HEK293 (cell line): ENCODE measurements at regions not wholly inside any gene's neighbourhood (a gene's known extent, or its start where the extent isn't known, plus 50 kb on each side); places are given as distances from the start of the nearest gene placed in this dataset.

Experiments used
- CTCF ChIA-PET: fragments of 350-600 bp; formaldehyde crosslinking; extraction: SDS; loops from one replicate; lab custom pipeline; 2021; ENCODE audit warnings: antibody characterized with exemption; lab: Yijun Ruan, JAX
- POLR2A ChIA-PET: fragments of 300-600 bp; formaldehyde crosslinking; extraction: SDS; loops from one replicate; lab custom pipeline; 2020; ENCODE audit warnings: antibody characterized with exemption, inconsistent platforms; lab: Yijun Ruan, JAX
- H3K27ac ChIP-seq: fragments of 200-500 bp; sonication (Bioruptor generic); 2 replicates; pipeline ENCODE4 v1.5.1; 2014; ENCODE audit warnings: low read depth, low read length, control low read depth, inconsistent platforms; ENCODE audit errors: extremely low read depth
- H3K36me3 ChIP-seq, 2 experiments: fragments of 200-500 bp in 1 of 2; sonication (Bioruptor generic) in 1 of 2; 1 replicate in 1 of 2; 2 replicates in 1 of 2; pipeline ENCODE4 v1.5.1; 2014 to 2017; ENCODE audit warnings: inconsistent platforms in 2 of 2, low read length in 2 of 2; ENCODE audit not compliant: control insufficient read depth in 2 of 2, insufficient read depth in 1 of 2
- H3K4me1 ChIP-seq: fragments of 200-500 bp; sonication (Bioruptor generic); 2 replicates; pipeline ENCODE4 v1.5.1; 2014; ENCODE audit warnings: mild to moderate bottlenecking, low read length, inconsistent platforms; ENCODE audit not compliant: control insufficient read depth, insufficient read depth
- H3K4me3 ChIP-seq: 2 replicates; pipeline ENCODE4 v1.5.1; 2011; ENCODE audit warnings: low read depth, mild to moderate bottlenecking, control low read depth, low read length, moderate library complexity
- H3K9me3 ChIP-seq: fragments of 200-500 bp; sonication (Bioruptor generic); 2 replicates; pipeline ENCODE4 v1.5.1; 2014; ENCODE audit warnings: low read depth, low read length, inconsistent platforms; ENCODE audit not compliant: control insufficient read depth, insufficient read depth
- EGR2 ChIP-seq: fragments of 450-650 bp; formaldehyde crosslinking; IDR thresholded peaks from 2 replicates; pipeline ENCODE4 v1.5.1; 2016; ENCODE audit warnings: low read depth, missing biosample characterization, missing genetic modification characterization
- KLF7 ChIP-seq: fragments of 450-650 bp; formaldehyde crosslinking; IDR thresholded peaks from 2 replicates; pipeline ENCODE4 v1.5.1; 2016; ENCODE audit warnings: missing biosample characterization, missing genetic modification characterization, borderline replicate concordance
- ZFP37 ChIP-seq: fragments of 450-650 bp; formaldehyde crosslinking; IDR thresholded peaks from 2 replicates; pipeline ENCODE4 v1.5.1; 2016; ENCODE audit warnings: missing biosample characterization, missing genetic modification characterization
- ZNF112 ChIP-seq: fragments of 450-650 bp; formaldehyde crosslinking; IDR thresholded peaks from 2 replicates; pipeline ENCODE4 v1.5.0; 2017; ENCODE audit warnings: missing biosample characterization, missing genetic modification characterization
- ZNF2 ChIP-seq: fragments of 450-650 bp; formaldehyde crosslinking; IDR thresholded peaks from 2 replicates; pipeline ENCODE4 v1.5.1; 2016; ENCODE audit warnings: missing biosample characterization, missing genetic modification characterization
- ZNF423 ChIP-seq: fragments of 450-650 bp; formaldehyde crosslinking; IDR thresholded peaks from 2 replicates; pipeline ENCODE4 v1.5.1; 2016; ENCODE audit warnings: missing biosample characterization, missing genetic modification characterization
- ZNF473 ChIP-seq: fragments of 450-650 bp; formaldehyde crosslinking; IDR thresholded peaks from 2 replicates; pipeline ENCODE4 v1.5.1; 2017; ENCODE audit warnings: missing biosample characterization, missing genetic modification characterization
- ZNF585B ChIP-seq: fragments of 450-650 bp; formaldehyde crosslinking; IDR thresholded peaks from 2 replicates; pipeline ENCODE4 v1.5.1; 2016; ENCODE audit warnings: missing biosample characterization, missing genetic modification characterization
- ZNF626 ChIP-seq: fragments of 450-650 bp; sonication (Bioruptor Pico); formaldehyde crosslinking; IDR thresholded peaks from 2 replicates; pipeline ENCODE4 v1.5.1; 2018; ENCODE audit warnings: missing biosample characterization, missing genetic modification characterization, inconsistent platforms
- ZNF792 ChIP-seq: fragments of 450-650 bp; formaldehyde crosslinking; IDR thresholded peaks from 2 replicates; pipeline ENCODE4 v1.5.1; 2016; ENCODE audit warnings: missing biosample characterization, missing genetic modification characterization
- TF ChIP-seq, protein P1 (sequence below): fragments of 450-650 bp; formaldehyde crosslinking; IDR thresholded peaks from 2 replicates; pipeline ENCODE4 v1.5.1; 2016; ENCODE audit warnings: missing biosample characterization, missing genetic modification characterization
- TF ChIP-seq, protein P2 (sequence below): fragments of 450-650 bp; formaldehyde crosslinking; conservative IDR thresholded peaks from 2 replicates; pipeline ENCODE4 v1.5.1; 2016; ENCODE audit warnings: low read depth, missing biosample characterization, missing genetic modification characterization
- TF ChIP-seq, protein P3 (sequence below): fragments of 450-650 bp; formaldehyde crosslinking; IDR thresholded peaks from 2 replicates; pipeline ENCODE4 v1.5.1; 2017; ENCODE audit warnings: missing biosample characterization, missing genetic modification characterization
- TF ChIP-seq, protein P4 (sequence below): sonication (generic); formaldehyde crosslinking; IDR thresholded peaks from 2 replicates; pipeline ENCODE4 v1.8.1; 2022; ENCODE audit warnings: mild to moderate bottlenecking, moderate library complexity, missing genetic modification reagents
- TF ChIP-seq, protein P5 (sequence below): fragments of 450-650 bp; formaldehyde crosslinking; IDR thresholded peaks from 2 replicates; pipeline ENCODE4 v1.5.1; 2016; ENCODE audit warnings: missing biosample characterization, missing genetic modification characterization

DNA sequence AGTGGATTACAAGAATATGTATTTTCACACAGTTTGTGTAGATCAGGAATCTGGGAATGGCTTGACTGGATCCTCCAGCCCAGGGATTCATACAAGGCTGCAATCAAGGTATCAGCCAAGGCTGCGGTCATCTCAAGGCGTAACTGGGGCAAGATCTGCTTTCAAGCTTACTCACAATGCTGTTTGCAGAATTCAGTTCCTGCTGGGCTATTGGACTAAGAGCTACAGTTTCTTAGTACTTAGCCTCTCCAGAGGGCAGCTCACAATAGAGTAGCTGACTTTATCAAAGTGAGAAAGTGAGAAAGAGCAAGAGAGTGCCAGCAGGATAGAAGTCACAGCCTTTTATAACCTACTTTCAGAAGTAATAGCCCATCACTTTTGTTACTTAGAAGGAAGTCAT is 211.0 kb downstream of the MAP2K6 start (continued):
- TF ChIP-seq, protein P1, sequence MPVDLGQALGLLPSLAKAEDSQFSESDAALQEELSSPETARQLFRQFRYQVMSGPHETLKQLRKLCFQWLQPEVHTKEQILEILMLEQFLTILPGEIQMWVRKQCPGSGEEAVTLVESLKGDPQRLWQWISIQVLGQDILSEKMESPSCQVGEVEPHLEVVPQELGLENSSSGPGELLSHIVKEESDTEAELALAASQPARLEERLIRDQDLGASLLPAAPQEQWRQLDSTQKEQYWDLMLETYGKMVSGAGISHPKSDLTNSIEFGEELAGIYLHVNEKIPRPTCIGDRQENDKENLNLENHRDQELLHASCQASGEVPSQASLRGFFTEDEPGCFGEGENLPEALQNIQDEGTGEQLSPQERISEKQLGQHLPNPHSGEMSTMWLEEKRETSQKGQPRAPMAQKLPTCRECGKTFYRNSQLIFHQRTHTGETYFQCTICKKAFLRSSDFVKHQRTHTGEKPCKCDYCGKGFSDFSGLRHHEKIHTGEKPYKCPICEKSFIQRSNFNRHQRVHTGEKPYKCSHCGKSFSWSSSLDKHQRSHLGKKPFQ (tag by site-specific recombination), result no peak
- TF ChIP-seq ZNF585B (no peak), ZNF626 (tag by site-specific recombination) (no peak), ZFP37 (tag by site-specific recombination) (no peak), ZNF792 (tag by site-specific recombination) (no peak)
- TF ChIP-seq, protein P2, sequence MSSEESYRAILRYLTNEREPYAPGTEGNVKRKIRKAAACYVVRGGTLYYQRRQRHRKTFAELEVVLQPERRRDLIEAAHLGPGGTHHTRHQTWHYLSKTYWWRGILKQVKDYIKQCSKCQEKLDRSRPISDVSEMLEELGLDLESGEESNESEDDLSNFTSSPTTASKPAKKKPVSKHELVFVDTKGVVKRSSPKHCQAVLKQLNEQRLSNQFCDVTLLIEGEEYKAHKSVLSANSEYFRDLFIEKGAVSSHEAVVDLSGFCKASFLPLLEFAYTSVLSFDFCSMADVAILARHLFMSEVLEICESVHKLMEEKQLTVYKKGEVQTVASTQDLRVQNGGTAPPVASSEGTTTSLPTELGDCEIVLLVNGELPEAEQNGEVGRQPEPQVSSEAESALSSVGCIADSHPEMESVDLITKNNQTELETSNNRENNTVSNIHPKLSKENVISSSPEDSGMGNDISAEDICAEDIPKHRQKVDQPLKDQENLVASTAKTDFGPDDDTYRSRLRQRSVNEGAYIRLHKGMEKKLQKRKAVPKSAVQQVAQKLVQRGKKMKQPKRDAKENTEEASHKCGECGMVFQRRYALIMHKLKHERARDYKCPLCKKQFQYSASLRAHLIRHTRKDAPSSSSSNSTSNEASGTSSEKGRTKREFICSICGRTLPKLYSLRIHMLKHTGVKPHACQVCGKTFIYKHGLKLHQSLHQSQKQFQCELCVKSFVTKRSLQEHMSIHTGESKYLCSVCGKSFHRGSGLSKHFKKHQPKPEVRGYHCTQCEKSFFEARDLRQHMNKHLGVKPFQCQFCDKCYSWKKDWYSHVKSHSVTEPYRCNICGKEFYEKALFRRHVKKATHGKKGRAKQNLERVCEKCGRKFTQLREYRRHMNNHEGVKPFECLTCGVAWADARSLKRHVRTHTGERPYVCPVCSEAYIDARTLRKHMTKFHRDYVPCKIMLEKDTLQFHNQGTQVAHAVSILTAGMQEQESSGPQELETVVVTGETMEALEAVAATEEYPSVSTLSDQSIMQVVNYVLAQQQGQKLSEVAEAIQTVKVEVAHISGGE (tag by site-specific recombination), result no peak

DNA sequence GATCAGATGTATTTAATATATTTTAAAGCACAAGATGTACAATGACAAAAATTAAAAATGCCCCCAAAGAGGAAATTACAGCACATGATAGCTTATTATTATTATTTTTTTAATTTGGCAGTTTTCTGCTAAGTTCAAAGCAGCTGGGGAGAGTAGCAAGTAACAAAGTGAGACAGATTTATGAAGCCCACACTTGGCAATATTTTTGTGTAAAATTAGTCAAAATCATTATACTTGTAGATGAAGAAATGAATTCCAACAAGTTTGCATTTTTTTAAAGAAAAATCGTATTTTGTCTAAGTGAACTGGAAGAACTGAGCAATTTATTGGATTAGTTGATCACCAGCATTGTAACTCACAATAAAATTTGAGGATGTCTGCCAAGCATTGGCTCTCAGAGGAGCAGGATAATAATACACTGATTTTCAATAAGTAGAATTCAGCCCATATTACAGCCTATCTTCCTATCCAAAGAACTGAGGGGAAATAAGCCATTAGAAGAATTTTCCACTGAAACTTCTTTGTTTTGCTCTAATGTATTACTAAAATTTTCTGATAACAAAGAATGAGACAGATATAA is 215.6 kb downstream of the MAP2K6 start:
- H3K4me3 ChIP-seq, result no peak overlapping the region
- no peaks in the 10 kb centered on the region for H3K4me1 ChIP-seq
- CTCF ChIA-PET, result no interaction called here
- H3K27ac ChIP-seq, result no peak overlapping the region
- H3K36me3 ChIP-seq, result no peaks in the 10 kb centered on the region
- POLR2A ChIA-PET, result no interaction called here
- no peaks in the 10 kb centered on the region for H3K9me3 ChIP-seq
- TF ChIP-seq ZNF423 (tag by site-specific recombination) (no peak), ZNF2 (tag by site-specific recombination) (no peak), ZNF112 (tag by site-specific recombination) (no peak), KLF7 (no peak), EGR2 (tag by site-specific recombination) (no peak), ZNF473 (tag by site-specific recombination) (no peak)
- TF ChIP-seq, protein P3, sequence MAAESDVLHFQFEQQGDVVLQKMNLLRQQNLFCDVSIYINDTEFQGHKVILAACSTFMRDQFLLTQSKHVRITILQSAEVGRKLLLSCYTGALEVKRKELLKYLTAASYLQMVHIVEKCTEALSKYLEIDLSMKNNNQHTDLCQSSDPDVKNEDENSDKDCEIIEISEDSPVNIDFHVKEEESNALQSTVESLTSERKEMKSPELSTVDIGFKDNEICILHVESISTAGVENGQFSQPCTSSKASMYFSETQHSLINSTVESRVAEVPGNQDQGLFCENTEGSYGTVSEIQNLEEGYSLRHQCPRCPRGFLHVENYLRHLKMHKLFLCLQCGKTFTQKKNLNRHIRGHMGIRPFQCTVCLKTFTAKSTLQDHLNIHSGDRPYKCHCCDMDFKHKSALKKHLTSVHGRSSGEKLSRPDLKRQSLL (tag by site-specific recombination), result no peak
- TF ChIP-seq, protein P4, sequence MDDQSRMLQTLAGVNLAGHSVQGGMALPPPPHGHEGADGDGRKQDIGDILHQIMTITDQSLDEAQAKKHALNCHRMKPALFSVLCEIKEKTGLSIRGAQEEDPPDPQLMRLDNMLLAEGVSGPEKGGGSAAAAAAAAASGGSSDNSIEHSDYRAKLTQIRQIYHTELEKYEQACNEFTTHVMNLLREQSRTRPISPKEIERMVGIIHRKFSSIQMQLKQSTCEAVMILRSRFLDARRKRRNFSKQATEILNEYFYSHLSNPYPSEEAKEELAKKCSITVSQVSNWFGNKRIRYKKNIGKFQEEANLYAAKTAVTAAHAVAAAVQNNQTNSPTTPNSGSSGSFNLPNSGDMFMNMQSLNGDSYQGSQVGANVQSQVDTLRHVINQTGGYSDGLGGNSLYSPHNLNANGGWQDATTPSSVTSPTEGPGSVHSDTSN (CRISPR knock-in tag), result no peak
- TF ChIP-seq, protein P5, sequence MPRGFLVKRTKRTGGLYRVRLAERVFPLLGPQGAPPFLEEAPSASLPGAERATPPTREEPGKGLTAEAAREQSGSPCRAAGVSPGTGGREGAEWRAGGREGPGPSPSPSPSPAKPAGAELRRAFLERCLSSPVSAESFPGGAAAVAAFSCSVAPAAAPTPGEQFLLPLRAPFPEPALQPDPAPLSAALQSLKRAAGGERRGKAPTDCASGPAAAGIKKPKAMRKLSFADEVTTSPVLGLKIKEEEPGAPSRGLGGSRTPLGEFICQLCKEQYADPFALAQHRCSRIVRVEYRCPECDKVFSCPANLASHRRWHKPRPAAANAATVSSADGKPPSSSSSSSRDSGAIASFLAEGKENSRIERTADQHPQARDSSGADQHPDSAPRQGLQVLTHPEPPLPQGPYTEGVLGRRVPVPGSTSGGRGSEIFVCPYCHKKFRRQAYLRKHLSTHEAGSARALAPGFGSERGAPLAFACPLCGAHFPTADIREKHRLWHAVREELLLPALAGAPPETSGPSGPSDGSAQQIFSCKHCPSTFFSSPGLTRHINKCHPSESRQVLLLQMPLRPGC (tag by site-specific recombination), result no peak
